Midbrain (tissue), 1 donor: ENCODE measurements at regions not wholly inside any gene's neighbourhood (a gene's known extent, or its start where the extent isn't known, plus 50 kb on each side); places are given as distances from the start of the nearest gene placed in this dataset.
"Not testable (repeated sequence)": the region's sequence is repeated elsewhere in the genome, so short reads cannot be mapped to it uniquely, and the experiment has no call there.

ENCODE experiments used
- DNase-seq: peaks from one replicate; lab custom pipeline; 2025; lab: John Stamatoyannopoulos, UW

GRCh38 chr4:160652790-160653189 lies 1511.0 kb downstream of the FSTL5 start:
- no peak for DNase-seq

- no peak for DNase-seq
Measured at GRCh38 chr4:160675550-160675949, 1488.2 kb downstream of the FSTL5 start.

GRCh38 chr4:160685729-160686128 lies 1478.1 kb downstream of the FSTL5 start:
- DNase-seq: no peak

GRCh38 chr4:160701671-160702070 lies 1462.1 kb downstream of the FSTL5 start:
- no peak for DNase-seq

GRCh38 chr4:160709026-160709425 lies 1454.8 kb downstream of the FSTL5 start:
- DNase-seq: no peak

- no peak for DNase-seq
Measured at GRCh38 chr4:160709546-160709945, 1454.3 kb downstream of the FSTL5 start.

- DNase-seq: no peak
Measured at GRCh38 chr4:160716551-160716950, 1447.2 kb downstream of the FSTL5 start.

GRCh38 chr4:160717848-160718247 lies 1446.0 kb downstream of the FSTL5 start:
- no peak for DNase-seq

GRCh38 chr4:160724063-160724462 lies 1439.7 kb downstream of the FSTL5 start:
- no peak for DNase-seq

GRCh38 chr4:160745126-160745525 lies 1418.7 kb downstream of the FSTL5 start:
- DNase-seq: no peak

GRCh38 chr4:160746585-160746984 lies 1417.2 kb downstream of the FSTL5 start:
- DNase-seq: not testable (repeated sequence)

- DNase-seq: no peak
Measured at GRCh38 chr4:160772668-160773067, 1391.1 kb downstream of the FSTL5 start.

- no peak for DNase-seq
Measured at GRCh38 chr4:160795216-160795615, 1368.6 kb downstream of the FSTL5 start.

- DNase-seq: no peak
Measured at GRCh38 chr4:160808174-160808573, 1355.6 kb downstream of the FSTL5 start.

GRCh38 chr4:160809576-160809975 lies 1354.2 kb downstream of the FSTL5 start:
- no peak for DNase-seq

GRCh38 chr4:160810424-160810823 lies 1353.4 kb downstream of the FSTL5 start:
- DNase-seq: no peak

- DNase-seq: no peak
Measured at GRCh38 chr4:160810941-160811340, 1352.9 kb downstream of the FSTL5 start.

- DNase-seq: no peak
Measured at GRCh38 chr4:160811956-160812355, 1351.8 kb downstream of the FSTL5 start.

- no peak for DNase-seq
Measured at GRCh38 chr4:160814726-160815125, 1349.1 kb downstream of the FSTL5 start.

GRCh38 chr4:160818571-160818970 lies 1345.2 kb downstream of the FSTL5 start:
- DNase-seq: no peak

- no peak for DNase-seq
Measured at GRCh38 chr4:160819791-160820190, 1344.0 kb downstream of the FSTL5 start.

GRCh38 chr4:160824481-160824880 lies 1339.3 kb downstream of the FSTL5 start:
- no peak for DNase-seq

- DNase-seq: no peak
Measured at GRCh38 chr4:160825644-160826338, 1338.0 kb downstream of the FSTL5 start.

- DNase-seq: no peak
Measured at GRCh38 chr4:160826339-160826679, 1337.5 kb downstream of the FSTL5 start.
